Upper lobe of left lung (tissue), 4 donors: ENCODE measurements at regions not wholly inside any gene's neighbourhood (a gene's known extent, or its start where the extent isn't known, plus 50 kb on each side); places are given as distances from the start of the nearest gene placed in this dataset.

Source experiments
- CTCF ChIP-seq, 6 experiments: fragments of 450-650 bp in 4 of 6; fragments of 200-600 bp in 2 of 6; sonication (generic) in 2 of 6; IDR thresholded peaks; one replicate each; pipeline ENCODE4 v1.5.1; 2016 to 2019; ENCODE audit warnings: antibody characterized with exemption in 6 of 6
- POLR2A ChIP-seq, 4 donors: fragments of 450-650 bp; IDR thresholded peaks; one replicate each; pipeline ENCODE4 v1.5.1; 2016 to 2017; ENCODE audit warnings: antibody characterized with exemption in 4 of 4, mild to moderate bottlenecking in 2 of 4
- POLR2AphosphoS5 ChIP-seq, 2 donors: sonication (generic); formaldehyde crosslinking; IDR thresholded peaks; one replicate each; pipeline ENCODE4 v1.5.1; 2017; ENCODE audit warnings: antibody characterized with exemption in 2 of 2

DNA sequence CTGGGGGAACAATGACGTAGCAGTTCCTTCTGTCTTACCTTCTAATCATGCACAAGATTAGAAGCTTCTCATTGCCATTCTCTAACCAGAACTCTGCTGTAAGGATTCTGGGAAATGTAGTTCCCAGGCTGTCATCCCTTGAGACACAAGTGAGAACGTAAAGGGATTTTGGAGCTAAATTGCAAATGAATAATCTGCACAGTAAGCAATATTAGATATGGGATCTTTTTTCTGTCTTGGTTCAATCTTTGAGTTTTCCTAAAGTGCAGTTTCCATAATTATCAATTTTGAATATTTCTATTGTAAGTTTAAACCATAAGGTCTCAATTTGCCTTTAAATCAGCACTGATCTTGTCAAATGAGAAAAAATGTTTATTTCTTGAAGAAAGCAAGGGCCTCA, 189.7 kb upstream of the PLPPR1 start:
- TF ChIP-seq CTCF (IDR thresholded peaks at IDR 0.05) (no peak), POLR2AphosphoS5 (IDR thresholded peaks at IDR 0.05) (no peak), POLR2A (IDR thresholded peaks at IDR 0.05) (no peak)
